ENCODE measurements at regions not wholly inside any gene's neighbourhood (a gene's known extent, or its start where the extent isn't known, plus 50 kb on each side); places are given as distances from the start of the nearest gene placed in this dataset.

GRCh38 chr11:91263496-91264365 lies 960.9 kb upstream of the FAT3 start:
- TF ChIP-seq CTCF (IDR thresholded peaks at IDR 0.05; ENCODE audit: low read depth, low read length) = no peak
- TF ChIP-seq EZH2phosphoT487 (IDR thresholded peaks at IDR 0.05; ENCODE audit: low read depth) = no peak
